Mesendoderm (in vitro differentiated cells): ENCODE measurements at regions not wholly inside any gene's neighbourhood (a gene's known extent, or its start where the extent isn't known, plus 50 kb on each side); places are given as distances from the start of the nearest gene placed in this dataset.
"Not testable (repeated sequence)": the region's sequence is repeated elsewhere in the genome, so short reads cannot be mapped to it uniquely, and the experiment has no call there.

Source experiments
- DNase-seq: peaks from one replicate; pipeline ENCODE4 v3.0.0; 2013
- H2AK5ac ChIP-seq: 2 replicates; pipeline ENCODE4 v1.6.1; 2013; ENCODE audit warnings: low read length, inconsistent platforms
- H2BK120ac ChIP-seq: 2 replicates; pipeline ENCODE4 v1.6.1; 2013; ENCODE audit warnings: low read depth, mild to moderate bottlenecking, low read length, moderate library complexity, mixed read lengths
- H2BK15ac ChIP-seq: replicated peaks from 2 replicates; pipeline ENCODE4 v1.6.1; 2013; ENCODE audit warnings: low read depth, mild to moderate bottlenecking, moderate library complexity
- H2BK5ac ChIP-seq: 2 replicates; pipeline ENCODE4 v1.6.1; 2013; ENCODE audit warnings: low read length, inconsistent platforms
- H3K18ac ChIP-seq: 2 replicates; pipeline ENCODE4 v1.6.1; 2013; ENCODE audit warnings: mild to moderate bottlenecking, low read length, mixed read lengths
- H3K23ac ChIP-seq: one replicate; pipeline ENCODE4 v1.6.1; 2013; ENCODE audit warnings: low read length
- H3K27ac ChIP-seq: 2 replicates; pipeline ENCODE4 v1.5.1; 2013; ENCODE audit warnings: low read depth, mild to moderate bottlenecking, inconsistent platforms, low read length, moderate library complexity
- H3K27me3 ChIP-seq: 2 replicates; pipeline ENCODE4 v1.6.1; 2013; ENCODE audit warnings: low read length, control low read depth, mild to moderate bottlenecking, inconsistent platforms; ENCODE audit not compliant: insufficient read depth, poor library complexity
- H3K36me3 ChIP-seq: 2 replicates; pipeline ENCODE4 v1.6.1; 2013; ENCODE audit warnings: low read length, inconsistent platforms; ENCODE audit not compliant: control insufficient read depth, insufficient read depth
- H3K4ac ChIP-seq: one replicate; pipeline ENCODE4 v1.6.1; 2013; ENCODE audit warnings: low read depth, mild to moderate bottlenecking, low read length, moderate library complexity
- H3K4me1 ChIP-seq: 2 replicates; pipeline ENCODE4 v1.6.1; 2013; ENCODE audit warnings: low read depth, low read length, inconsistent platforms; ENCODE audit not compliant: control insufficient read depth
- H3K4me2 ChIP-seq: 2 replicates; pipeline ENCODE4 v1.6.1; 2013; ENCODE audit warnings: low read length
- H3K4me3 ChIP-seq: 2 replicates; pipeline ENCODE4 v1.5.1; 2013; ENCODE audit warnings: mild to moderate bottlenecking, low read length
- H3K56ac ChIP-seq: one replicate; pipeline ENCODE4 v1.6.1; 2013; ENCODE audit warnings: low read length
- H3K79me1 ChIP-seq: 2 replicates; pipeline ENCODE4 v1.6.1; 2013; ENCODE audit warnings: low read length, inconsistent platforms
- H3K79me2 ChIP-seq: 2 replicates; pipeline ENCODE4 v1.6.1; 2013; ENCODE audit warnings: mild to moderate bottlenecking, low read length; ENCODE audit not compliant: control insufficient read depth, insufficient read depth
- H3K9ac ChIP-seq: 2 replicates; pipeline ENCODE4 v1.6.1; 2013; ENCODE audit warnings: low read length, inconsistent platforms
- H4K5ac ChIP-seq: one replicate; pipeline ENCODE4 v1.6.1; 2013; ENCODE audit warnings: low read length
- H4K8ac ChIP-seq: one replicate; pipeline ENCODE4 v1.6.1; 2013; ENCODE audit warnings: low read depth, mild to moderate bottlenecking, control low read depth, low read length, moderate library complexity
- WGBS: extraction: QIAGEN DNeasy Blood & Tissue Kit; methylation state at CpG from one replicate; pipeline ENCODE4 v1.1.7; 2013; ENCODE audit warnings: low lambda C conversion rate, missing lambda C conversion rate; ENCODE audit not compliant: insufficient coverage; ENCODE audit errors: extremely low coverage; 5-methylcytosine and 5-hydroxymethylcytosine counted together

DNA sequence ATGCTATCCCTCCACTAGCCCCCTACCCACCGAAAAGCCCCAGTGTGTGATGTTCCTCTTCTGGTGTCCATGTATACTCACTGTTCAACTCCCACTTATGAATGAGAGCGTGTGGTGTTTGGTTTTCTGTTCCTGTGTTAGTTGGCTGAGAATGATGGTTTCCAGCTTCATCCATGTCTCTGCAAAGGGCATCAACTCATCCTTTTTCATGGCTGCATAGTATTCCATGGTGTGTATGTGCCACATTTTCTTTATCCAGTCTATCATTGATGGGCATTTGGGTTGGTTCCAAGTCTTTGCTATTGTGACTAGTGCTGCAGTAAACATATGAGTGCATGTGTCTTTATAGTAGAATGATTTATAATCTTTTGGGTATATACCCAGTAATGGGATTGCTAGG, 599.3 kb upstream of the B3GAT1 start:
- DNase-seq, H3K4me2 ChIP-seq: not testable (repeated sequence)

DNA sequence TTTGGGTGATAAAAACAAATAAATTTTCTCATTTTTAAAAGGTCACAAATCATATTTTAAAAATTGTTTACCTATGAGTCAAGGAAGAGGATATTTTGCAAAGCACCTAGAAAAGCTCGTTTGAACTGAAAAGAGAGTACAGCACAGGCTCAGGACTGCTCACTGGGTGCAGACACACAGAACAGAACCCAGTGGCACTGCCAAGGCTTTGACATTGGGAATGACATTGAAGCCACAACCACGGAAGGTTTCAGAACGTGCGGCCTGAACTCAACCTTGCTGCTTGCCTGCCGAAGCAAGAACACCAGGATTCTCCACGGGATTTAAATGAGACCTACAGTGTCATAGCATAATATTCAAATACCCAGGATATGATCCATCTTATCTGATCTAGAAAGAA, 597.1 kb upstream of the B3GAT1 start:
- no peaks in the 10 kb centered on the region for H3K27me3 ChIP-seq
- H2BK15ac ChIP-seq: no peak overlapping the region
- H4K8ac ChIP-seq: no peak overlapping the region
- H3K4me1 ChIP-seq: no peaks in the 10 kb centered on the region
- H3K4ac ChIP-seq: no peak overlapping the region
- DNase-seq: no peak
- no peak overlapping the region for H3K4me2 ChIP-seq
- H2BK5ac ChIP-seq: no peak overlapping the region
- no peak overlapping the region for H3K4me3 ChIP-seq
- WGBS: no CpG with 5 or more reads among the region's 6 CpGs
- no peak overlapping the region for H3K56ac ChIP-seq
- no peaks in the 10 kb centered on the region for H3K79me2 ChIP-seq
- no peaks in the 10 kb centered on the region for H3K36me3 ChIP-seq
- H3K79me1 ChIP-seq: no peaks in the 10 kb centered on the region
- no peak overlapping the region for H4K5ac ChIP-seq
- no peak overlapping the region for H3K9ac ChIP-seq
- H3K27ac ChIP-seq: no peak overlapping the region
- no peak overlapping the region for H2BK120ac ChIP-seq
- no peak overlapping the region for H3K23ac ChIP-seq
- H3K18ac ChIP-seq: no peak overlapping the region
- H2AK5ac ChIP-seq: no peak overlapping the region

More for the DNA sequence above, 599.3 kb upstream of the B3GAT1 start:
- H3K23ac ChIP-seq, H3K27ac ChIP-seq, H2BK120ac ChIP-seq, H2BK15ac ChIP-seq, H3K4me1 ChIP-seq, H3K79me2 ChIP-seq, H3K56ac ChIP-seq, H3K36me3 ChIP-seq, H3K9ac ChIP-seq, H3K27me3 ChIP-seq, H3K4me3 ChIP-seq, H3K79me1 ChIP-seq, H4K5ac ChIP-seq, H4K8ac ChIP-seq, H2AK5ac ChIP-seq, H3K18ac ChIP-seq, H3K4ac ChIP-seq, H2BK5ac ChIP-seq: not testable (repeated sequence)
- WGBS: no CpG with 5 or more reads among the region's 2 CpGs

DNA sequence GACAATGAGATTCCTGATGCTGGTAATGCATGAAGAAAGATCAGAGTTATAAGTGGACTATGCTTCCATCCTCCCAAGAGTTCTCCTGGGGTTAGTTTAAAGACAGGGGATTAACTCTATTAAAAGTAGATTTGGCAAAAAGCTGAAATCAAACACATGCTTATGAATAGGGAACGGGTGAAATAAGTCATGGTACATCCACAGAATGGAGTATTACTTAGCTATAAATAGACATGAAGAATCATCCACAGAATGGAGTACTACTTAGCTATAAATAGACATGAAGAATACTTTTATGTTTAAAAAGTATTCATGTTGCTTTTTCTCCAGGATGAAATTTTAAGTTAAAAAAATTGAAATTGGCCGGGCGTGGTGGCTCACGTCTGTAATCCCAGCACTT, 596.4 kb upstream of the B3GAT1 start:
- H3K27me3 ChIP-seq: no peaks in the 10 kb centered on the region
- H3K4me1 ChIP-seq: no peaks in the 10 kb centered on the region
- H2BK5ac ChIP-seq: no peak overlapping the region
- no peak overlapping the region for H4K8ac ChIP-seq
- H3K4me2 ChIP-seq: no peak overlapping the region
- no peak overlapping the region for H3K4me3 ChIP-seq
- H2AK5ac ChIP-seq: no peak overlapping the region
- no peak overlapping the region for H3K9ac ChIP-seq
- H3K36me3 ChIP-seq: no peaks in the 10 kb centered on the region
- no peaks in the 10 kb centered on the region for H3K79me1 ChIP-seq
- H3K79me2 ChIP-seq: no peaks in the 10 kb centered on the region
- no peak overlapping the region for H4K5ac ChIP-seq
- H3K23ac ChIP-seq: no peak overlapping the region
- DNase-seq: no peak
- no peak overlapping the region for H3K27ac ChIP-seq
- H3K18ac ChIP-seq: no peak overlapping the region
- no peak overlapping the region for H3K4ac ChIP-seq
- WGBS: no CpG with 5 or more reads among the region's 4 CpGs
- no peak overlapping the region for H3K56ac ChIP-seq
- H2BK120ac ChIP-seq: no peak overlapping the region
- H2BK15ac ChIP-seq: no peak overlapping the region

DNA sequence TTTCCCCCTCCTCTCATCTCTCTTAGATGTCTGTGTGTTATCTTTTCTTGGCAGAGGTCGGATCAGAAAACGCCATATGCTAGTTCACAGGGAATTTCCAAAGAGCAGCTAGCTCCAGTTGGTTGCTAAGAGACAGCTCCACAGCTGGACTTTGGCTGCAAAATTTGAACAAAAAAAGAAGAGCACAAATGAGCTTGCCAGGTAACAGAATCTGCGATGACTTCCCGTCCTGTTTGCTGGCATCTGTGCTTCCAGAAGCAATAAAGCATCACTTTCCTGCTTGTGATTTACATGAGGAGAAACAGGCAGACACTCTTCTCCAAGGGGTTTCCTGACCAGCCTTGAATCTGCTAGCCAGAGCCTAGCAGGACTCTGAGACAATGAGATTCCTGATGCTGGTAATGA, 596.0 kb upstream of the B3GAT1 start:
- no peak overlapping the region for H4K8ac ChIP-seq
- H3K36me3 ChIP-seq: no peaks in the 10 kb centered on the region
- no peak overlapping the region for H3K18ac ChIP-seq
- H3K79me2 ChIP-seq: no peaks in the 10 kb centered on the region
- H3K4ac ChIP-seq: no peak overlapping the region
- no peaks in the 10 kb centered on the region for H3K4me1 ChIP-seq
- no peak overlapping the region for H2BK120ac ChIP-seq
- no peak overlapping the region for H2AK5ac ChIP-seq
- H4K5ac ChIP-seq: no peak overlapping the region
- no peaks in the 10 kb centered on the region for H3K79me1 ChIP-seq
- no CpG with 5 or more reads among the region's 4 CpGs for WGBS
- H3K4me3 ChIP-seq: no peak overlapping the region
- H3K56ac ChIP-seq: no peak overlapping the region
- no peak overlapping the region for H3K23ac ChIP-seq
- H2BK15ac ChIP-seq: no peak overlapping the region
- no peak overlapping the region for H3K9ac ChIP-seq
- H3K4me2 ChIP-seq: no peak overlapping the region
- no peaks in the 10 kb centered on the region for H3K27me3 ChIP-seq
- no peak overlapping the region for H3K27ac ChIP-seq
- H2BK5ac ChIP-seq: no peak overlapping the region
- DNase-seq: peak; percentile 33

DNA sequence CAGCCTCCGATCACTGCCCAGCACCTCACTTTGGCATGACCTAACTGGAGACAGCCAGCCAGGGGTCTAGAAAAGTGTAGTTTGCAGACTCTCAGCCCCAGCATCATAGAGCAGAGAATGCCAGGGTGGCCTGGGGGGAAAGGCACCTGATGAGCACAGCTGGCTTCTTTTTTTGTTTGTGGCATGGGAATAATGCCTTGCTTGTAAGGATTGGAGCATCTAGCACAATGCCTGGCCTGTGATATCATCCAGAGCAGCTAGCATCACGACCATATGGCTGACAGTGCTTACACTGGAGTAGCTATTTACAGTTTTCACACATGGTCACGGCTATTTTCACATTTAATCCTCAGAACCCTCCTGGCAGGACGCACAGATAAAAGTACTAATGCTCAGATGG, 594.8 kb upstream of the B3GAT1 start:
- H3K27me3 ChIP-seq: no peaks in the 10 kb centered on the region
- H3K56ac ChIP-seq: no peak overlapping the region
- H3K27ac ChIP-seq: no peak overlapping the region
- no peaks in the 10 kb centered on the region for H3K79me1 ChIP-seq
- H3K18ac ChIP-seq: no peak overlapping the region
- H4K8ac ChIP-seq: no peak overlapping the region
- H3K79me2 ChIP-seq: no peaks in the 10 kb centered on the region
- H3K4me1 ChIP-seq: no peaks in the 10 kb centered on the region
- H3K23ac ChIP-seq: no peak overlapping the region
- H3K4me2 ChIP-seq: no peak overlapping the region
- no peak overlapping the region for H2AK5ac ChIP-seq
- DNase-seq: no peak
- H2BK5ac ChIP-seq: no peak overlapping the region
- H2BK120ac ChIP-seq: no peak overlapping the region
- no peak overlapping the region for H3K9ac ChIP-seq
- H3K36me3 ChIP-seq: no peaks in the 10 kb centered on the region
- H2BK15ac ChIP-seq: no peak overlapping the region
- no CpG with 5 or more reads among the region's 4 CpGs for WGBS
- no peak overlapping the region for H3K4me3 ChIP-seq
- no peak overlapping the region for H3K4ac ChIP-seq
- no peak overlapping the region for H4K5ac ChIP-seq

DNA sequence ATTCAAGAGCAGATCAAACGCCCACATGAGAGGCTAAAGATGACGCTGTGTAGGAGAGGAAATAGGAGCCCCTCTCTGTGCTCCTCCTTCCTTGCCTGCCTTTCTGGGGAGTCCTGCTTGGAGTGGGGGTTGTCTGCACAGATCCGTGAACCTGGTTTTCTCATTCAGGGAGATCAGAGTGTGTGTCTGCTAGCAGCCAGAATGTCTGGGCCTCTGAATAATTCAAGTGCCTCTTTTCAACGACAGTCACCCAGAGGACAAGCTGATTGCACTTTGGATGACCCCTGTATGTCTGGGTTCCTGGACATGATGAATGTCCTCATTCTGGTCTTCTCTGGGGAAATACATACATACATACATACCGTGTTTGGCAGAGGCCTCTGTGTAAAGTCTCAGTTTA, 592.5 kb upstream of the B3GAT1 start:
- Histone ChIP-seq H3K36me3 (no peaks in the 10 kb centered on the region), H3K79me1 (no peaks in the 10 kb centered on the region), H3K4ac (no peak overlapping the region), H3K56ac (no peak overlapping the region), H3K4me1 (no peaks in the 10 kb centered on the region), H3K4me2 (no peak overlapping the region), H2BK5ac (no peak overlapping the region), H4K5ac (no peak overlapping the region), H4K8ac (no peak overlapping the region), H3K79me2 (no peaks in the 10 kb centered on the region), H2AK5ac (no peak overlapping the region), H3K4me3 (no peak overlapping the region), H2BK15ac (no peak overlapping the region), H3K18ac (no peak overlapping the region), H3K27ac (no peak overlapping the region), H3K9ac (no peak overlapping the region), H3K23ac (no peak overlapping the region), H2BK120ac (no peak overlapping the region), H3K27me3 (no peaks in the 10 kb centered on the region)
- WGBS: no CpG with 5 or more reads among the region's 5 CpGs
- DNase-seq: no peak
